Ishikawa (cell line): ENCODE measurements at regions not wholly inside any gene's neighbourhood (a gene's known extent, or its start where the extent isn't known, plus 50 kb on each side); places are given as distances from the start of the nearest gene placed in this dataset.

Experiments used
- CEBPB ChIP-seq: IDR thresholded peaks from 2 replicates; pipeline ENCODE4 v1.6.1; 2012
- CREB1 ChIP-seq: IDR thresholded peaks from 2 replicates; pipeline ENCODE4 v1.6.1; 2012; ENCODE audit warnings: low read depth
- EGR1 ChIP-seq: IDR thresholded peaks from 2 replicates; pipeline ENCODE4 v1.6.1; 2012
- EP300 ChIP-seq: IDR thresholded peaks from 2 replicates; pipeline ENCODE4 v1.6.1; 2012; ENCODE audit warnings: borderline replicate concordance
- FOXM1 ChIP-seq: IDR thresholded peaks from 2 replicates; pipeline ENCODE4 v1.6.1; 2012; ENCODE audit warnings: low read depth, borderline replicate concordance
- MAX ChIP-seq: IDR thresholded peaks from 2 replicates; pipeline ENCODE4 v1.6.1; 2012
- NFIC ChIP-seq: IDR thresholded peaks from 2 replicates; pipeline ENCODE4 v1.6.1; 2012
- RAD21 ChIP-seq: IDR thresholded peaks from 2 replicates; pipeline ENCODE4 v1.6.1; 2012; ENCODE audit warnings: low read depth
- TAF1 ChIP-seq: IDR thresholded peaks from 2 replicates; pipeline ENCODE4 v1.6.1; 2012; ENCODE audit warnings: low read depth, mild to moderate bottlenecking
- TCF12 ChIP-seq: IDR thresholded peaks from 2 replicates; pipeline ENCODE4 v1.6.1; 2012; ENCODE audit warnings: low read depth
- TEAD4 ChIP-seq: IDR thresholded peaks from 2 replicates; pipeline ENCODE4 v1.6.1; 2012
- USF1 ChIP-seq: IDR thresholded peaks from 2 replicates; pipeline ENCODE4 v1.6.1; 2012
- YY1 ChIP-seq: IDR thresholded peaks from 2 replicates; pipeline ENCODE4 v1.6.1; 2012; ENCODE audit warnings: low read depth
- ZBTB7A ChIP-seq: IDR thresholded peaks from 2 replicates; pipeline ENCODE4 v1.6.1; 2012; ENCODE audit warnings: low read depth
- TF ChIP-seq, protein P1 (sequence below): IDR thresholded peaks from 2 replicates; pipeline ENCODE4 v1.6.1; 2012; ENCODE audit warnings: low read depth, mild to moderate bottlenecking

DNA sequence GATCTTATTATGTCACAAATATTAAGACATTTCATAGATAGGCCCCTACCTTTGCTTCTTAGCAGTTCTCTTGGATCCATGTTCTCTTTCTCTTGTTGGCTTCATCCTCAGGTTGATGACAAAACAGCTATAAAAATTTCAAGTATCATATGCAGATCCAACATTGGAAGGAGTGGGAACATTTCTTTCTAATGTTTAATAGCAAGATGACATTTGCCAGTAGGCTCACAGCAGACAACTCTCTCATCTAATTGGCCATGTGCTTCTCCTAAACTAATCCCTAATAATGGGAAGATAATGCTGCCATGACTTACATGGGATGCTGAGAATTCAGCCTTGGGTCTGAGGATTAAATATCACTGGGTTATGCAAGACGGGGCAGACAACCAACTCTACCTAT lies 485.5 kb upstream of the SEMA6A start:
- no peak for TF ChIP-seq EGR1
- TF ChIP-seq RAD21, result no peak
- TF ChIP-seq NFIC, result no peak
- TF ChIP-seq FOXM1, result no peak
- TF ChIP-seq TCF12, result no peak
- TF ChIP-seq MAX, result no peak
- no peak for TF ChIP-seq CEBPB
- TF ChIP-seq EP300, result no peak
- no peak for TF ChIP-seq TAF1
- no peak for TF ChIP-seq YY1
- TF ChIP-seq TEAD4, result no peak
- TF ChIP-seq CREB1, result no peak

DNA sequence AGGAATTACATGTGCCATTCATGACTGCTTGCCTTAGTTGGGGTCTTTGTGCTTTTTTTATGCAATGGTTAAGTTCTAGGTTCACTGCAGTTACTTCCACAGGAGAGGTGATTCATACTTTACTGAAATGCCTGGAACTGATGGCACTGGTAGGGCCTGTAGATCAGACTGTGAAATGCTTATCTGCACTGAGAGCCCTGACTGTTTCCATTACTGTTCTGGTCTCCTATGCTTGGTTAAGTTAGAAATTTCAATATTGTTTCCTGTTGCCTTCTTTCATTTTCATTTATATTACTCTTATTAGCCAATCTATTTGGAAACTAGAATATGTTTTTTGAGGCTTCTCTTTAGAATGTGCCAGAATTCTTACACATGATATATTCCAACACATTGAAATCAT lies 484.1 kb upstream of the SEMA6A start:
- no peak for TF ChIP-seq NFIC
- no peak for TF ChIP-seq CEBPB
- TF ChIP-seq CREB1, result no peak
- no peak for TF ChIP-seq RAD21
- TF ChIP-seq EP300, result no peak
- TF ChIP-seq TCF12, result no peak
- TF ChIP-seq MAX, result no peak
- no peak for TF ChIP-seq ZBTB7A
- TF ChIP-seq TAF1, result no peak
- no peak for TF ChIP-seq FOXM1
- no peak for TF ChIP-seq EGR1
- TF ChIP-seq, protein P1, sequence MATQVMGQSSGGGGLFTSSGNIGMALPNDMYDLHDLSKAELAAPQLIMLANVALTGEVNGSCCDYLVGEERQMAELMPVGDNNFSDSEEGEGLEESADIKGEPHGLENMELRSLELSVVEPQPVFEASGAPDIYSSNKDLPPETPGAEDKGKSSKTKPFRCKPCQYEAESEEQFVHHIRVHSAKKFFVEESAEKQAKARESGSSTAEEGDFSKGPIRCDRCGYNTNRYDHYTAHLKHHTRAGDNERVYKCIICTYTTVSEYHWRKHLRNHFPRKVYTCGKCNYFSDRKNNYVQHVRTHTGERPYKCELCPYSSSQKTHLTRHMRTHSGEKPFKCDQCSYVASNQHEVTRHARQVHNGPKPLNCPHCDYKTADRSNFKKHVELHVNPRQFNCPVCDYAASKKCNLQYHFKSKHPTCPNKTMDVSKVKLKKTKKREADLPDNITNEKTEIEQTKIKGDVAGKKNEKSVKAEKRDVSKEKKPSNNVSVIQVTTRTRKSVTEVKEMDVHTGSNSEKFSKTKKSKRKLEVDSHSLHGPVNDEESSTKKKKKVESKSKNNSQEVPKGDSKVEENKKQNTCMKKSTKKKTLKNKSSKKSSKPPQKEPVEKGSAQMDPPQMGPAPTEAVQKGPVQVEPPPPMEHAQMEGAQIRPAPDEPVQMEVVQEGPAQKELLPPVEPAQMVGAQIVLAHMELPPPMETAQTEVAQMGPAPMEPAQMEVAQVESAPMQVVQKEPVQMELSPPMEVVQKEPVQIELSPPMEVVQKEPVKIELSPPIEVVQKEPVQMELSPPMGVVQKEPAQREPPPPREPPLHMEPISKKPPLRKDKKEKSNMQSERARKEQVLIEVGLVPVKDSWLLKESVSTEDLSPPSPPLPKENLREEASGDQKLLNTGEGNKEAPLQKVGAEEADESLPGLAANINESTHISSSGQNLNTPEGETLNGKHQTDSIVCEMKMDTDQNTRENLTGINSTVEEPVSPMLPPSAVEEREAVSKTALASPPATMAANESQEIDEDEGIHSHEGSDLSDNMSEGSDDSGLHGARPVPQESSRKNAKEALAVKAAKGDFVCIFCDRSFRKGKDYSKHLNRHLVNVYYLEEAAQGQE, result no peak
- TF ChIP-seq YY1, result no peak
- no peak for TF ChIP-seq TEAD4
- no peak for TF ChIP-seq USF1

DNA sequence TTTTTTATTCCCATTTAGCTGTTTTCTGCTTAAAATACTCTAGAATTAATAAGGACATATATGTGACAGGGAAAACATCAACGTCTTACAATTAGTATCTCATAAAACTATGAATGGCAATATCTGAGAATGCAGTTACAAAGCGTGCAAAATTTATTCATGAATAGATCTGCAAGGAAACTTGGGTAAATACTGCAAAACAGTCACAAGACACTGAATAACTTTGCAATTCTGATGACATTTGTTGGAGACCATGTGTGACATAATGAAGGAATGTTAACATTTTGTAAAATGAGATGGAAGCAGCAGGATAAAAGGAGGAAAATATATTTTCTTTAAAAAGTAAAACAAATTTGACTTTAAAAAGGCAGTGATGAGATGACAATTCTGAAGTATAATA lies 480.9 kb upstream of the SEMA6A start:
- TF ChIP-seq RAD21, result no peak
- no peak for TF ChIP-seq TEAD4
- TF ChIP-seq, protein P1, result no peak
- no peak for TF ChIP-seq EGR1
- TF ChIP-seq NFIC, result no peak
- no peak for TF ChIP-seq YY1
- TF ChIP-seq CREB1, result no peak
- no peak for TF ChIP-seq EP300
- no peak for TF ChIP-seq ZBTB7A
- TF ChIP-seq CEBPB, result no peak
- no peak for TF ChIP-seq USF1
- no peak for TF ChIP-seq TAF1

GRCh38 chr5:117054911-117055310 lies 480.3 kb upstream of the SEMA6A start:
- no peak for TF ChIP-seq EP300
- no peak for TF ChIP-seq CEBPB
- TF ChIP-seq, protein P1, result no peak
- no peak for TF ChIP-seq YY1
- no peak for TF ChIP-seq RAD21
- TF ChIP-seq ZBTB7A, result no peak
- TF ChIP-seq USF1, result no peak
- no peak for TF ChIP-seq NFIC
- TF ChIP-seq FOXM1, result no peak
- no peak for TF ChIP-seq TAF1
- no peak for TF ChIP-seq TCF12
- no peak for TF ChIP-seq TEAD4
- TF ChIP-seq EGR1, result no peak
- TF ChIP-seq CREB1, result no peak
